IPS-20b (cell line): ENCODE measurements at regions not wholly inside any gene's neighbourhood (a gene's known extent, or its start where the extent isn't known, plus 50 kb on each side); places are given as distances from the start of the nearest gene placed in this dataset.
"Not testable (repeated sequence)": the region's sequence is repeated elsewhere in the genome, so short reads cannot be mapped to it uniquely, and the experiment has no call there.

ENCODE experiments used
- H3K27ac ChIP-seq: one replicate; pipeline ENCODE4 v1.5.1; 2013; ENCODE audit warnings: low read length
- H3K27me3 ChIP-seq: 2 replicates; pipeline ENCODE4 v1.6.1; 2013; ENCODE audit warnings: mild to moderate bottlenecking, low read length, inconsistent platforms; ENCODE audit not compliant: insufficient read depth
- H3K36me3 ChIP-seq: 2 replicates; pipeline ENCODE4 v1.6.1; 2013; ENCODE audit warnings: low read depth, mild to moderate bottlenecking, inconsistent platforms, low read length, moderate library complexity; ENCODE audit not compliant: insufficient read depth
- H3K4me1 ChIP-seq: 2 replicates; pipeline ENCODE4 v1.6.1; 2013; ENCODE audit warnings: mild to moderate bottlenecking, control low read depth, inconsistent platforms, low read length, moderate library complexity; ENCODE audit not compliant: insufficient read depth
- H3K4me3 ChIP-seq: 2 replicates; pipeline ENCODE4 v1.5.1; 2013; ENCODE audit warnings: mild to moderate bottlenecking, low read length, inconsistent platforms
- H3K9ac ChIP-seq: 2 replicates; pipeline ENCODE4 v1.6.1; 2013; ENCODE audit warnings: low read depth, mild to moderate bottlenecking, inconsistent platforms, low read length, moderate library complexity
- H3K9me3 ChIP-seq: 2 replicates; pipeline ENCODE4 v1.6.1; 2013; ENCODE audit warnings: mild to moderate bottlenecking, low read depth, low read length, inconsistent platforms; ENCODE audit not compliant: insufficient read depth

GRCh38 chr2:65974067-65974723, 460.7 kb upstream of the MEIS1 start:
- Histone ChIP-seq H3K27ac (no peak overlapping the region), H3K4me1 (no peaks in the 10 kb centered on the region), H3K4me3 (no peak overlapping the region), H3K9me3 (peaks cover 8% of the 10 kb centered on the region; the same call in 1 of the 2 replicates), H3K27me3 (no peaks in the 10 kb centered on the region), H3K36me3 (no peaks in the 10 kb centered on the region), H3K9ac (no peak overlapping the region)

- H3K4me3 ChIP-seq: no peak overlapping the region
- H3K27me3 ChIP-seq: no peaks in the 10 kb centered on the region
- no peaks in the 10 kb centered on the region for H3K4me1 ChIP-seq
- H3K9ac ChIP-seq: no peak overlapping the region
- H3K36me3 ChIP-seq: no peaks in the 10 kb centered on the region
- no peak overlapping the region for H3K27ac ChIP-seq
- H3K9me3 ChIP-seq: peaks cover 7% of the 10 kb centered on the region; the same call in 1 of the 2 replicates
Observed at GRCh38 chr2:65969161-65969560, 465.8 kb upstream of the MEIS1 start.

- not testable (repeated sequence) for H3K36me3 ChIP-seq, H3K27me3 ChIP-seq, H3K4me1 ChIP-seq, H3K9me3 ChIP-seq, H3K9ac ChIP-seq, H3K27ac ChIP-seq, H3K4me3 ChIP-seq
Observed at GRCh38 chr2:65963303-65963702, 471.6 kb upstream of the MEIS1 start.

- no peaks in the 10 kb centered on the region for H3K36me3 ChIP-seq
- no peak overlapping the region for H3K9ac ChIP-seq
- peaks cover 5% of the 10 kb centered on the region; the same call in 1 of the 2 replicates for H3K4me1 ChIP-seq
- no peak overlapping the region for H3K4me3 ChIP-seq
- H3K9me3 ChIP-seq: no peaks in the 10 kb centered on the region
- H3K27me3 ChIP-seq: no peaks in the 10 kb centered on the region; the same call in 1 of the 2 replicates
- no peak overlapping the region for H3K27ac ChIP-seq
Observed at GRCh38 chr2:65960953-65961352, 474.0 kb upstream of the MEIS1 start.

GRCh38 chr2:65957886-65958285, 477.0 kb upstream of the MEIS1 start:
- Histone ChIP-seq H3K9ac (no peak overlapping the region), H3K27me3 (no peaks in the 10 kb centered on the region; the same call in 1 of the 2 replicates), H3K4me3 (0 out of 2 replicates have a peak overlapping the region, but pooled peaks have one; percentile 26), H3K36me3 (no peaks in the 10 kb centered on the region), H3K4me1 (peaks cover 5% of the 10 kb centered on the region; the same call in 1 of the 2 replicates), H3K9me3 (no peaks in the 10 kb centered on the region), H3K27ac (no peak overlapping the region)

- H3K27ac ChIP-seq: no peak overlapping the region
- no peak overlapping the region for H3K9ac ChIP-seq
- H3K9me3 ChIP-seq: no peaks in the 10 kb centered on the region
- H3K27me3 ChIP-seq: no peaks in the 10 kb centered on the region; the same call in 1 of the 2 replicates
- H3K36me3 ChIP-seq: no peaks in the 10 kb centered on the region
- H3K4me3 ChIP-seq: no peak overlapping the region
- peaks cover 5% of the 10 kb centered on the region; the same call in 1 of the 2 replicates for H3K4me1 ChIP-seq
Observed at GRCh38 chr2:65957454-65957853, 477.5 kb upstream of the MEIS1 start.

- peaks cover 5% of the 10 kb centered on the region; the same call in 1 of the 2 replicates for H3K4me1 ChIP-seq
- H3K27me3 ChIP-seq: no peaks in the 10 kb centered on the region; the same call in 1 of the 2 replicates
- H3K36me3 ChIP-seq: no peaks in the 10 kb centered on the region
- H3K4me3 ChIP-seq: no peak overlapping the region
- no peaks in the 10 kb centered on the region for H3K9me3 ChIP-seq
- no peak overlapping the region for H3K9ac ChIP-seq
- no peak overlapping the region for H3K27ac ChIP-seq
Observed at GRCh38 chr2:65955259-65955658, 479.7 kb upstream of the MEIS1 start.

- Histone ChIP-seq H3K4me3 (no peak overlapping the region), H3K9ac (no peak overlapping the region), H3K4me1 (peaks cover 3% of the 10 kb centered on the region; the same call in 1 of the 2 replicates), H3K36me3 (no peaks in the 10 kb centered on the region), H3K27ac (no peak overlapping the region), H3K27me3 (no peaks in the 10 kb centered on the region; the same call in 1 of the 2 replicates), H3K9me3 (no peaks in the 10 kb centered on the region)
Observed at GRCh38 chr2:65952966-65953761, 481.8 kb upstream of the MEIS1 start.

- H3K9ac ChIP-seq: no peak overlapping the region
- H3K27me3 ChIP-seq: no peaks in the 10 kb centered on the region
- no peak overlapping the region for H3K27ac ChIP-seq
- H3K36me3 ChIP-seq: no peaks in the 10 kb centered on the region
- H3K4me3 ChIP-seq: no peak overlapping the region
- no peaks in the 10 kb centered on the region for H3K9me3 ChIP-seq
- no peaks in the 10 kb centered on the region for H3K4me1 ChIP-seq
Observed at GRCh38 chr2:65944213-65944612, 490.7 kb upstream of the MEIS1 start.

GRCh38 chr2:65943099-65943786, 491.7 kb upstream of the MEIS1 start:
- no peaks in the 10 kb centered on the region for H3K9me3 ChIP-seq
- no peaks in the 10 kb centered on the region for H3K27me3 ChIP-seq
- H3K27ac ChIP-seq: no peak overlapping the region
- H3K4me1 ChIP-seq: no peaks in the 10 kb centered on the region
- H3K36me3 ChIP-seq: no peaks in the 10 kb centered on the region
- H3K4me3 ChIP-seq: no peak overlapping the region
- H3K9ac ChIP-seq: no peak overlapping the region

- Histone ChIP-seq H3K9me3 (no peaks in the 10 kb centered on the region), H3K27me3 (no peaks in the 10 kb centered on the region), H3K9ac (no peak overlapping the region), H3K27ac (no peak overlapping the region), H3K36me3 (no peaks in the 10 kb centered on the region), H3K4me1 (no peaks in the 10 kb centered on the region), H3K4me3 (no peak overlapping the region)
Observed at GRCh38 chr2:65940856-65941255, 494.1 kb upstream of the MEIS1 start.
